Vagina (tissue), 2 donors: ENCODE measurements at regions not wholly inside any gene's neighbourhood (a gene's known extent, or its start where the extent isn't known, plus 50 kb on each side); places are given as distances from the start of the nearest gene placed in this dataset.
"Not testable (repeated sequence)": the region's sequence is repeated elsewhere in the genome, so short reads cannot be mapped to it uniquely, and the experiment has no call there.

Experiments
- DNase-seq, 2 donors: peaks; one replicate each; pipeline ENCODE4 v3.0.0-alpha.2; 2017; ENCODE audit errors: extremely low spot score in 2 of 2
- H3K27ac ChIP-seq: fragments of 200-600 bp; sonication (generic); one replicate; pipeline ENCODE4 v1.5.1; 2019
- H3K27me3 ChIP-seq: fragments of 200-600 bp; sonication (generic); one replicate; pipeline ENCODE4 v1.5.1; 2019
- H3K36me3 ChIP-seq, 2 donors: fragments of 200-600 bp; sonication (generic); one replicate each; pipeline ENCODE4 v1.5.1; 2017 to 2019
- H3K4me1 ChIP-seq: fragments of 200-600 bp; sonication (generic); one replicate; pipeline ENCODE4 v1.5.1; 2019
- H3K4me3 ChIP-seq, 2 donors: fragments of 200-600 bp; sonication (generic); 1 replicate in 1 of 2; 2 replicates in 1 of 2; pipeline ENCODE4 v1.5.1; 2016 to 2019
- H3K9me3 ChIP-seq: fragments of 200-600 bp; sonication (generic); one replicate; pipeline ENCODE4 v1.5.1; 2019
- POLR2A ChIP-seq, 2 donors: fragments of 450-650 bp; IDR thresholded peaks; one replicate each; pipeline ENCODE4 v1.6.1; 2017; ENCODE audit warnings: antibody characterized with exemption in 2 of 2, mild to moderate bottlenecking in 2 of 2, moderate library complexity in 2 of 2
- POLR2AphosphoS5 ChIP-seq, 2 donors: sonication (generic); formaldehyde crosslinking; IDR thresholded peaks; one replicate each; pipeline ENCODE4 v1.9.0; 2017; ENCODE audit warnings: antibody characterized with exemption in 2 of 2, mild to moderate bottlenecking in 2 of 2, low read depth in 1 of 2; ENCODE audit not compliant: insufficient read depth in 1 of 2
- intact Hi-C: fragments of 100-400 bp; cut with DNase I; formaldehyde crosslinking; loops from one replicate; pipeline ENCODE4 v1.15.1; 2023
- TF ChIP-seq, protein P1 (sequence below), 3 experiments: fragments of 450-650 bp in 2 of 3; fragments of 200-600 bp in 1 of 3; sonication (generic) in 1 of 3; IDR thresholded peaks; one replicate each; pipeline ENCODE4 v1.5.1; 2017 to 2019; ENCODE audit warnings: antibody characterized with exemption in 3 of 3, mild to moderate bottlenecking in 2 of 3, moderate library complexity in 2 of 3

DNA sequence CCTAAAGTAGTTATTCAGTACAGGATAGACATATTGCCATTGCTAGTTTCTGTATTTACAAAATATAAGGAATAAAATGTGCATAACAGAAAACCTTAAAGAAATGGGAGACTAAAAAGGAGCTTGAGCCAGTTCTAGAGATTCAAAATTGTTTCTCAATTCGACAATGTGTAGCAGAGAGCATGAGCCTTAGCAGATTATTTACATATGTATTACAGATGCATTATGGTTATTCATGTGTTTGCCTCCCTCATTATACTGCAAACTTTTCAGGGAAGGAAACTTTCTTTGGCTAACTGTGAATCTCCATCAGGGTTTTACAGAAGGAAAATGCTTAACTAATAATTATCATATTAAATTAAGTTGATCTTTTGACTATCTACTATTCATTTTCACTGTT is 854.4 kb upstream of the SLC39A10 start:
- no peak overlapping the region for H3K27ac ChIP-seq
- no peak for DNase-seq
- no peak for TF ChIP-seq POLR2A (IDR thresholded peaks at IDR 0.05)
- TF ChIP-seq, protein P1, sequence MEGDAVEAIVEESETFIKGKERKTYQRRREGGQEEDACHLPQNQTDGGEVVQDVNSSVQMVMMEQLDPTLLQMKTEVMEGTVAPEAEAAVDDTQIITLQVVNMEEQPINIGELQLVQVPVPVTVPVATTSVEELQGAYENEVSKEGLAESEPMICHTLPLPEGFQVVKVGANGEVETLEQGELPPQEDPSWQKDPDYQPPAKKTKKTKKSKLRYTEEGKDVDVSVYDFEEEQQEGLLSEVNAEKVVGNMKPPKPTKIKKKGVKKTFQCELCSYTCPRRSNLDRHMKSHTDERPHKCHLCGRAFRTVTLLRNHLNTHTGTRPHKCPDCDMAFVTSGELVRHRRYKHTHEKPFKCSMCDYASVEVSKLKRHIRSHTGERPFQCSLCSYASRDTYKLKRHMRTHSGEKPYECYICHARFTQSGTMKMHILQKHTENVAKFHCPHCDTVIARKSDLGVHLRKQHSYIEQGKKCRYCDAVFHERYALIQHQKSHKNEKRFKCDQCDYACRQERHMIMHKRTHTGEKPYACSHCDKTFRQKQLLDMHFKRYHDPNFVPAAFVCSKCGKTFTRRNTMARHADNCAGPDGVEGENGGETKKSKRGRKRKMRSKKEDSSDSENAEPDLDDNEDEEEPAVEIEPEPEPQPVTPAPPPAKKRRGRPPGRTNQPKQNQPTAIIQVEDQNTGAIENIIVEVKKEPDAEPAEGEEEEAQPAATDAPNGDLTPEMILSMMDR (IDR thresholded peaks at IDR 0.05) = no peak
- TF ChIP-seq POLR2AphosphoS5 (IDR thresholded peaks at IDR 0.05; ENCODE audit: insufficient read depth in 1 of 2, low read depth in 1 of 2) = no peak
- H3K27me3 ChIP-seq = no peaks in the 10 kb centered on the region
- H3K4me3 ChIP-seq = no peak overlapping the region
- intact Hi-C loops = no loop called here
- H3K36me3 ChIP-seq = no peaks in the 10 kb centered on the region
- no peaks in the 10 kb centered on the region for H3K4me1 ChIP-seq
- no peaks in the 10 kb centered on the region for H3K9me3 ChIP-seq

DNA sequence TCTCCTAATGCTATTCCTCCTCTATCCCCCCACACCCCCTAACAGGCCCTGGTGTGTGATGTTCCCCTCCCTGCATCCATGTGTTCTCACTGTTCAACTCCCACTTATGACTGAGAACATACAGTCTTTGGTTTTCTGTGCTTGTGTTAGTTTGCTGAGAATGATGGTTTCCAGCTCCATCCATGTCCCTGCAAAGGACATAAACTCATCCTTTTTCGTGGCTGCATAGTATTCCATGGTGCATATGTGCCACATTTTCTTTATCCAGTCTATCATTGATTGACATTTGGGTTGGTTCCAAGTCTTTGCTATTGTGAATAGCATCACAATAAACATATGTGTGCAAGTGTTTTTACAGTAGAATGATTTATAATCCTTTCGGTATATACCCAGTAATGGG is 870.0 kb upstream of the SLC39A10 start:
- H3K27ac ChIP-seq, H3K36me3 ChIP-seq, H3K4me3 ChIP-seq, intact Hi-C loops, H3K4me1 ChIP-seq, DNase-seq, H3K27me3 ChIP-seq, H3K9me3 ChIP-seq: not testable (repeated sequence)

DNA sequence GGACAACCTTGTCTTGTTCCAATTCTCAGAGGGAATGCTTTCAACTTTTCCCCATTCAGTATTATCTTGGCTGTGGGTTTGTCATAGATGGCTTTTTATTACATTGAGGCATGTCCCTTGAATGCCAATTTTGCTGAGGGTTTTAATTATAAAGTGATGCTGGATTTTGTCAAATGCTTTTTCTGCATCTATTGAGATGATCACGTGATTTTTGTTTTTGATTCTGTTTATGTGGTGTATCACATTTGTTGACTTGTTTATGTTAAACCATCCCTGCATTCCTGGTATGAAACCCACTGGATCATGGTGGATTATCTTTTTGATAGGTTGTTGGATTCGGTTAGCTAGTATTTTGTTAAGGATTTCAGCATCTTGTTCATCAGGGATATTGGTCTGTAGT is 885.6 kb upstream of the SLC39A10 start:
- H3K36me3 ChIP-seq, H3K27me3 ChIP-seq, H3K4me1 ChIP-seq, DNase-seq, H3K27ac ChIP-seq, H3K4me3 ChIP-seq, intact Hi-C loops, H3K9me3 ChIP-seq: not testable (repeated sequence)

DNA sequence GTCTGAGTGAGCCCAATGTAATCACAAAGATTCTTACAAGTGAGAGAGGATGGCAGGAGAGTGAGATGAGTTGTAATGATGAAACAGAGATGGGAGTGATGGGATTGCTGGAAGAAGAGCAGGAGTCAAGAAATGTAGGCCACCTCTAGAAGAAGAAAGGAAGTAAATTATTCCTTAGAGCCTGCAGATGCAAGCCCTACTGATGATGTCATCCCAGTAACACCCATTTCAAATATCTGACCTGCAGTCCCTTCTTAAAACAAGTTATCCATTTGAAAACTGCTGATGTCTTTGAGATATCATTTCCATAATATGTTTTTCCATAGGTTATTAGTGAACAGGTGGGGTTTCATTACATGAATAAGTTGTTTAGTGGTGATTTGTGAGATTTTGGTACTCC is 888.0 kb upstream of the SLC39A10 start:
- Histone ChIP-seq H3K4me1 (no peaks in the 10 kb centered on the region), H3K4me3 (no peak overlapping the region), H3K36me3 (no peaks in the 10 kb centered on the region), H3K9me3 (no peaks in the 10 kb centered on the region), H3K27me3 (no peaks in the 10 kb centered on the region), H3K27ac (no peak overlapping the region)
- no peak for DNase-seq
- intact Hi-C loops = no loop called here
- TF ChIP-seq POLR2A (IDR thresholded peaks at IDR 0.05) = no peak
- TF ChIP-seq POLR2AphosphoS5 (IDR thresholded peaks at IDR 0.05; ENCODE audit: insufficient read depth in 1 of 2, low read depth in 1 of 2) = no peak
- TF ChIP-seq, protein P1 (IDR thresholded peaks at IDR 0.05) = no peak

DNA sequence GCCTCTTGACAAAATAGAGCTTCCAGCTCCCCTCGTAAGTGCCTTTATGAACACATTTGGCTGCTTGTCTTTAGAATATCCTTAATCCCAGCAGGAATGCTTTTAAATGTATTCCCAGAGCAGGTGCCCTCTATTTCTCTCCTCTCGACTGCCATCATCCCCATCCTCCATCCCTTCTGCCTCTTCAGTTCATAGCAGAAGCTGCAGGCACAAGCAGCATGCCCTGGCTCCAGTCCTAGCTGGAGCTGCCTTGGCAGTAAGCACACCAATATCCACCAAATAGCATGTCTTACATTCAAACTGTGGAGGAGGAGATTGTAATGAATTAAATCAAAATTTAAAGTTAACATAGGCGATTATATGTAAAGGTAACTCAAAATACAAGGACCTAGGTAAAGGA is 891.3 kb upstream of the SLC39A10 start:
- intact Hi-C loops = no loop called here
- no peak overlapping the region for H3K4me3 ChIP-seq
- H3K9me3 ChIP-seq = no peaks in the 10 kb centered on the region
- DNase-seq = no peak
- no peaks in the 10 kb centered on the region for H3K36me3 ChIP-seq
- H3K27me3 ChIP-seq = no peaks in the 10 kb centered on the region
- no peak overlapping the region for H3K27ac ChIP-seq
- no peak for TF ChIP-seq POLR2AphosphoS5 (IDR thresholded peaks at IDR 0.05; ENCODE audit: insufficient read depth in 1 of 2, low read depth in 1 of 2)
- TF ChIP-seq POLR2A (IDR thresholded peaks at IDR 0.05) = no peak
- TF ChIP-seq, protein P1 (IDR thresholded peaks at IDR 0.05) = no peak
- H3K4me1 ChIP-seq = no peaks in the 10 kb centered on the region

DNA sequence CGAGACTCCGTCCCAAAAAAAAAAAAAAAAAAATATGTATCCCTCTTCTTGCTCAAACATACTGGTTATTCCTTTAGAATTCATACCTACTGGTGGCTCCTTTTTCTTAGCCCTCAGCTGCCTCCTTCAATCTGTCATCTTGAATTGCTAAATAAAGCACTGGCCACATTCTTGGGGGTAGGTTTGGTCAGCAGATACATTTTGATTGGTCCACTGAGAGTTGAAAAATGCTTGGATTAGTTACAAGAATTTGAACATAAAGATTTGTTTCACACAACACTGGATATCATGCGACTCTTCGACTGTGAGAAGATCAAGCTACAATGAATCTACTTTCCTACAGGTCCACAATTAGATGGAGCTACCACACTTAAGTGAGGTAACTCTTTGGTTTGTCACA is 906.1 kb upstream of the SLC39A10 start:
- Histone ChIP-seq H3K36me3 (no peaks in the 10 kb centered on the region), H3K4me3 (no peak overlapping the region), H3K4me1 (no peaks in the 10 kb centered on the region), H3K27me3 (no peaks in the 10 kb centered on the region), H3K27ac (no peak overlapping the region), H3K9me3 (no peaks in the 10 kb centered on the region)
- TF ChIP-seq POLR2AphosphoS5 (IDR thresholded peaks at IDR 0.05; ENCODE audit: insufficient read depth in 1 of 2, low read depth in 1 of 2) = no peak
- TF ChIP-seq, protein P1 (IDR thresholded peaks at IDR 0.05) = no peak
- TF ChIP-seq POLR2A (IDR thresholded peaks at IDR 0.05) = no peak
- no peak for DNase-seq
- intact Hi-C loops = no loop called here
